ENCODE measurements at regions not wholly inside any gene's neighbourhood (a gene's known extent, or its start where the extent isn't known, plus 50 kb on each side); places are given as distances from the start of the nearest gene placed in this dataset.

DNA sequence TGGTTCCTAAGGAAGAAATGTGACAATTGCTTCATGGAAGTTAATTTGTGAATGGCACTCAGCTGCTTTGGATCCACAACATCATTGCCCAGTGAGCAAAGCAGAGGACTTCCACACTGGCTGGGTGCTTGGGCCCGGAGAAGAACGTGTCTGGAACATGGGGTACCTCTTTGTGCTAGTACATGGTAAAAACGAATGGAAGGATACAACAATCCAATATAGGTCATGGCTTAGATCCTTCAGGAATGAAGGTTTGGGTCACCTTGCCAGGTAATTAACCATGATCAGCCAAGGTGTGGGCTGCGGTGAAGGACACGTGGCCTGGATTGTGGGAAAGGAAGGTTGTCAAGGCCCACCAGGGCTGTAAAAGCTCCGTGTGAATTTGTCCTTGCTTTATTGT lies 245.9 kb upstream of the HS6ST1 start:
- H3F3A ChIP-seq (ENCODE audit: low read length, unreplicated experiment): no peaks in the 10 kb centered on the region

DNA sequence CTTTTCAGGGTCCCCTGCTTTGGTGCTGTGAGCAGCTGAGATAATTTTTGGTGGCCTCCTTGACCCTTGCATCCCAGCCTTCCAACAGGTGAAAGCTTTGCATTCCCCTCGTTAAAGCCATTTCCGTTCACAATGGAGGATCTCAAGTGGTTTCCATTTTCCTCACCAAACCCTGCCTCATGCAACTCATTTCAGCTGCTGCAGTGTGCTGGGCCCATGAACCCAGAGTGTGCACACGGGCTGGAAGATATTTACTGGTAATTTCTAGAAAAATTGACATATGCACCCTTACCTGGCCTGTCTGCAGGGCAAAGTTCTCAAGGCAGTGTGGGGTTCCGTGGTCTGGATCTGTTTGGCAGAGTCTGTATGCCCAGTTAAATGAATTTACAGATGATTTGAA lies 246.8 kb upstream of the HS6ST1 start:
- H3K4me1 ChIP-seq (ENCODE audit: insufficient read depth, low read length): no peaks in the 10 kb centered on the region
- CTCF ChIA-PET: no interaction called here
- H3K9me3 ChIP-seq (ENCODE audit: low read length): no peaks in the 10 kb centered on the region
- POLR2A ChIA-PET (ENCODE audit: unreplicated experiment): no interaction called here
- H4K20me1 ChIP-seq (ENCODE audit: low read length): no peaks in the 10 kb centered on the region
- H3K4me3 ChIP-seq (ENCODE audit: low read length): no peak overlapping the region
- H2AFZ ChIP-seq (ENCODE audit: low read length): no peak overlapping the region
- no peak overlapping the region for H3K4me2 ChIP-seq (ENCODE audit: low read length)
- H3K27me3 ChIP-seq (ENCODE audit: low read length): peaks cover 26% of the 10 kb centered on the region
- H3K9ac ChIP-seq (ENCODE audit: low read length): no peak overlapping the region
- H3K79me2 ChIP-seq (ENCODE audit: low read length): no peaks in the 10 kb centered on the region
- no TSS peak for BruUV-seq (replicated peaks)
- no peak overlapping the region for H3K27ac ChIP-seq (ENCODE audit: low read length)
- no peaks in the 10 kb centered on the region for H3K36me3 ChIP-seq (ENCODE audit: low read depth, low read length)
- no peak for DNase-seq
- no peak for TF ChIP-seq EZH2 (IDR thresholded peaks at IDR 0.05; ENCODE audit: low read length, unreplicated experiment)
- no peak for TF ChIP-seq EZH2phosphoT487 (IDR thresholded peaks at IDR 0.05; ENCODE audit: borderline replicate concordance, low read length)
- no peak for TF ChIP-seq CTCF (conservative IDR thresholded peaks at IDR 0.05; ENCODE audit: low read depth, low read length)
- intact Hi-C loops (cut with micrococcal nuclease): no loop called here
- H3K9me2 ChIP-seq (replicated peaks; ENCODE audit: low read length): no peaks in the 10 kb centered on the region
- ATAC-seq: no peak
- no peaks in the 10 kb centered on the region for H3F3A ChIP-seq (ENCODE audit: low read length, unreplicated experiment)

More for the DNA sequence above, 245.9 kb upstream of the HS6ST1 start:
- no peak for TF ChIP-seq CTCF (conservative IDR thresholded peaks at IDR 0.05; ENCODE audit: low read depth, low read length)
- no peak for TF ChIP-seq EZH2phosphoT487 (IDR thresholded peaks at IDR 0.05; ENCODE audit: borderline replicate concordance, low read length)
- no peak for TF ChIP-seq EZH2 (IDR thresholded peaks at IDR 0.05; ENCODE audit: low read length, unreplicated experiment)
- H3K9me3 ChIP-seq (ENCODE audit: low read length): no peaks in the 10 kb centered on the region
- H3K9ac ChIP-seq (ENCODE audit: low read length): no peak overlapping the region
- H3K79me2 ChIP-seq (ENCODE audit: low read length): no peaks in the 10 kb centered on the region
- no peaks in the 10 kb centered on the region for H3K4me1 ChIP-seq (ENCODE audit: insufficient read depth, low read length)
- no peak overlapping the region for H2AFZ ChIP-seq (ENCODE audit: low read length)
- no peaks in the 10 kb centered on the region for H4K20me1 ChIP-seq (ENCODE audit: low read length)
- ChIA-PET CTCF (no interaction called here), POLR2A (ENCODE audit: unreplicated experiment) (no interaction called here)
- H3K4me2 ChIP-seq (ENCODE audit: low read length): no peak overlapping the region
- intact Hi-C loops (cut with micrococcal nuclease): no loop called here
- H3K4me3 ChIP-seq (ENCODE audit: low read length): no peak overlapping the region
- DNase-seq (no peak), ATAC-seq (no peak)
- H3K27ac ChIP-seq (ENCODE audit: low read length): no peak overlapping the region
- H3K36me3 ChIP-seq (ENCODE audit: low read depth, low read length): no peaks in the 10 kb centered on the region
- H3K27me3 ChIP-seq (ENCODE audit: low read length): peaks cover 29% of the 10 kb centered on the region
- no peaks in the 10 kb centered on the region for H3K9me2 ChIP-seq (replicated peaks; ENCODE audit: low read length)
- no TSS peak for BruUV-seq (replicated peaks)

DNA sequence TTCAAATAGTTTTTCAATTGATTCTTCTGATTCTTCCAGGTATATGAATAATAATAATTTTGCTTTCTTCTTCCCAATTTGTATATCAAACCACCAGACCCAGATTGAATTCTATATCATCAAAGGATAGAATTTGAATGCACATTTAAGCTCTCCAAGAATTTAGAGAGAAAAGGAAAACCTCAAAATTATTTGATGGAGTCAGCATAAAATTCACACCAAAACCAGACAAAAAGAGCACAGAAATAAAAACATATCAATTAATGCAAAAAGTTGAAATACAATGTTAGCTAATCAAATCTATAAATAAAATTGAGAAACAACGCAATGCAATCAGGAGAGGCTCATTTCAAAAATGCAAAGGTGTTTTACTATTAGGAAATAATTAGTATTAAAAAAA lies 248.0 kb upstream of the HS6ST1 start:
- no peaks in the 10 kb centered on the region for H3K36me3 ChIP-seq (ENCODE audit: low read depth, low read length)
- intact Hi-C loops (cut with micrococcal nuclease): no loop called here
- no peak overlapping the region for H3K4me2 ChIP-seq (ENCODE audit: low read length)
- no peak for DNase-seq
- ChIA-PET POLR2A (ENCODE audit: unreplicated experiment) (no interaction called here), CTCF (no interaction called here)
- H3K4me1 ChIP-seq (ENCODE audit: insufficient read depth, low read length): no peaks in the 10 kb centered on the region
- no peak overlapping the region for H2AFZ ChIP-seq (ENCODE audit: low read length)
- TF ChIP-seq CTCF (conservative IDR thresholded peaks at IDR 0.05; ENCODE audit: low read depth, low read length) (no peak), EZH2phosphoT487 (IDR thresholded peaks at IDR 0.05; ENCODE audit: borderline replicate concordance, low read length) (no peak), EZH2 (IDR thresholded peaks at IDR 0.05; ENCODE audit: low read length, unreplicated experiment) (no peak)
- no peak overlapping the region for H3K27ac ChIP-seq (ENCODE audit: low read length)
- H3K4me3 ChIP-seq (ENCODE audit: low read length): no peak overlapping the region
- no peaks in the 10 kb centered on the region for H3F3A ChIP-seq (ENCODE audit: low read length, unreplicated experiment)
- H4K20me1 ChIP-seq (ENCODE audit: low read length): no peaks in the 10 kb centered on the region
- H3K9me2 ChIP-seq (replicated peaks; ENCODE audit: low read length): no peaks in the 10 kb centered on the region
- no peak for ATAC-seq
- no peaks in the 10 kb centered on the region for H3K79me2 ChIP-seq (ENCODE audit: low read length)
- no TSS peak for BruUV-seq (replicated peaks)
- H3K27me3 ChIP-seq (ENCODE audit: low read length): peaks cover 31% of the 10 kb centered on the region
- H3K9me3 ChIP-seq (ENCODE audit: low read length): no peaks in the 10 kb centered on the region
- H3K9ac ChIP-seq (ENCODE audit: low read length): no peak overlapping the region
